CD14-positive monocyte (primary cell): ENCODE measurements at regions not wholly inside any gene's neighbourhood (a gene's known extent, or its start where the extent isn't known, plus 50 kb on each side); places are given as distances from the start of the nearest gene placed in this dataset.

Experiments
- DNase-seq, 3 donors: peaks; one replicate each; pipeline ENCODE4 v3.0.0-alpha.2; 2011 to 2022
- H2AFZ ChIP-seq: 2 replicates; pipeline ENCODE4 v1.6.0; 2012; ENCODE audit warnings: mild to moderate bottlenecking, low read depth, low read length, inconsistent platforms; ENCODE audit not compliant: insufficient read depth, poor library complexity, severe bottlenecking
- H3K27ac ChIP-seq, 2 donors: 1 replicate in 1 of 2; 2 replicates in 1 of 2; pipeline ENCODE4 v1.5.1; 2012 to 2013; ENCODE audit warnings: low read length in 2 of 2, control low read depth in 1 of 2, inconsistent platforms in 1 of 2, low read depth in 1 of 2, mild to moderate bottlenecking in 1 of 2
- H3K27me3 ChIP-seq, 2 donors: one replicate each; pipeline versions ENCODE4 v1.6.0 to v1.6.1; 2011 to 2013; ENCODE audit warnings: low read length in 2 of 2; ENCODE audit not compliant: control insufficient read depth in 2 of 2, insufficient read depth in 2 of 2
- H3K36me3 ChIP-seq, 2 donors: replicated peaks in 1 of 2; 1 replicate in 1 of 2; 2 replicates in 1 of 2; pipeline versions ENCODE4 v1.5.1 to v1.6.1; 2012 to 2013; ENCODE audit warnings: low read length in 2 of 2, control low read depth in 1 of 2, inconsistent platforms in 1 of 2, mild to moderate bottlenecking in 1 of 2; ENCODE audit not compliant: insufficient read depth in 2 of 2, control insufficient read depth in 1 of 2
- H3K4me1 ChIP-seq, 2 donors: 1 replicate in 1 of 2; 2 replicates in 1 of 2; pipeline versions ENCODE4 v1.5.1 to v1.6.1; 2012 to 2013; ENCODE audit warnings: low read length in 2 of 2, control low read depth in 1 of 2, inconsistent platforms in 1 of 2, mild to moderate bottlenecking in 1 of 2, moderate library complexity in 1 of 2; ENCODE audit not compliant: insufficient read depth in 2 of 2, control insufficient read depth in 1 of 2
- H3K4me2 ChIP-seq: replicated peaks from 2 replicates; pipeline ENCODE3; 2012; ENCODE audit warnings: low read length, moderate library complexity, mild to moderate bottlenecking; ENCODE audit not compliant: poor library complexity, severe bottlenecking; ENCODE audit errors: extremely low read depth
- H3K4me3 ChIP-seq, 3 experiments: fragments of 200-600 bp in 1 of 3; sonication (generic) in 1 of 3; replicated peaks in 1 of 3; 1 replicate in 2 of 3; 2 replicates in 1 of 3; pipeline ENCODE4 v1.5.1; 2011 to 2013; ENCODE audit warnings: low read length in 3 of 3, mild to moderate bottlenecking in 3 of 3, control low read depth in 2 of 3, low read depth in 2 of 3, inconsistent platforms in 1 of 3, moderate library complexity in 1 of 3
- H3K79me2 ChIP-seq: 2 replicates; pipeline ENCODE4 v1.6.0; 2012; ENCODE audit warnings: mild to moderate bottlenecking, control low read depth, inconsistent platforms, low read length, moderate library complexity; ENCODE audit not compliant: insufficient read depth
- H3K9ac ChIP-seq: 2 replicates; pipeline ENCODE4 v1.6.0; 2017; ENCODE audit warnings: low read length, mild to moderate bottlenecking; ENCODE audit not compliant: insufficient read depth, poor library complexity, severe bottlenecking
- H3K9me3 ChIP-seq, 2 donors: replicated peaks in 1 of 2; 1 replicate in 1 of 2; 2 replicates in 1 of 2; pipeline versions ENCODE4 v1.5.1 to v1.6.1; 2012 to 2013; ENCODE audit warnings: low read length in 2 of 2, control low read depth in 1 of 2; ENCODE audit not compliant: control insufficient read depth in 1 of 2, insufficient read depth in 1 of 2
- H4K20me1 ChIP-seq: 2 replicates; pipeline ENCODE4 v1.6.0; 2012; ENCODE audit warnings: mild to moderate bottlenecking, low read length, control low read depth, moderate library complexity; ENCODE audit not compliant: insufficient read depth
- H3K27ac Mint-ChIP-seq, 7 donors: one replicate each; pipeline ENCODE4 v1.8.0; 2020; ENCODE audit warnings: mild to moderate bottlenecking in 7 of 7, mixed read lengths in 7 of 7, moderate library complexity in 6 of 7, inconsistent platforms in 2 of 7
- H3K27me3 Mint-ChIP-seq, 3 donors: one replicate each; pipeline ENCODE4 v1.8.0; 2021 to 2022; ENCODE audit warnings: low read depth in 3 of 3, mild to moderate bottlenecking in 3 of 3, mixed read lengths in 3 of 3, moderate library complexity in 3 of 3, inconsistent platforms in 1 of 3
- H3K36me3 Mint-ChIP-seq, 2 donors: one replicate each; pipeline ENCODE4 v1.8.0; 2020; ENCODE audit warnings: mixed read lengths in 2 of 2, inconsistent platforms in 1 of 2, mild to moderate bottlenecking in 1 of 2
- H3K4me1 Mint-ChIP-seq: one replicate; pipeline ENCODE4 v1.8.0; 2020; ENCODE audit warnings: mild to moderate bottlenecking, mixed read lengths
- H3K4me3 Mint-ChIP-seq, 2 donors: one replicate each; pipeline ENCODE4 v1.8.0; 2020; ENCODE audit warnings: mild to moderate bottlenecking in 2 of 2, mixed read lengths in 2 of 2, moderate library complexity in 1 of 2
- H3K9me3 Mint-ChIP-seq, 7 donors: one replicate each; pipeline ENCODE4 v1.8.0; 2020 to 2022; ENCODE audit warnings: mixed read lengths in 7 of 7, mild to moderate bottlenecking in 6 of 7, moderate library complexity in 6 of 7, inconsistent platforms in 2 of 7
- WGBS: methylation state at CpG from one replicate; pipeline ENCODE4 v1.1.5; 2013; ENCODE audit warnings: missing lambda C conversion rate; ENCODE audit not compliant: insufficient coverage; 5-methylcytosine and 5-hydroxymethylcytosine counted together
- intact Hi-C, 2 donors: fragments of 100-400 bp; cut with micrococcal nuclease; formaldehyde crosslinking; loops; one replicate each; pipeline versions ENCODE4 v1.15.0 to v1.15.1; 2023
- TF ChIP-seq, protein P1 (sequence below): fragments of 200-600 bp; IDR thresholded peaks from one replicate; pipeline ENCODE4 v1.8.0; 2022; ENCODE audit warnings: antibody characterized with exemption, mild to moderate bottlenecking

DNA sequence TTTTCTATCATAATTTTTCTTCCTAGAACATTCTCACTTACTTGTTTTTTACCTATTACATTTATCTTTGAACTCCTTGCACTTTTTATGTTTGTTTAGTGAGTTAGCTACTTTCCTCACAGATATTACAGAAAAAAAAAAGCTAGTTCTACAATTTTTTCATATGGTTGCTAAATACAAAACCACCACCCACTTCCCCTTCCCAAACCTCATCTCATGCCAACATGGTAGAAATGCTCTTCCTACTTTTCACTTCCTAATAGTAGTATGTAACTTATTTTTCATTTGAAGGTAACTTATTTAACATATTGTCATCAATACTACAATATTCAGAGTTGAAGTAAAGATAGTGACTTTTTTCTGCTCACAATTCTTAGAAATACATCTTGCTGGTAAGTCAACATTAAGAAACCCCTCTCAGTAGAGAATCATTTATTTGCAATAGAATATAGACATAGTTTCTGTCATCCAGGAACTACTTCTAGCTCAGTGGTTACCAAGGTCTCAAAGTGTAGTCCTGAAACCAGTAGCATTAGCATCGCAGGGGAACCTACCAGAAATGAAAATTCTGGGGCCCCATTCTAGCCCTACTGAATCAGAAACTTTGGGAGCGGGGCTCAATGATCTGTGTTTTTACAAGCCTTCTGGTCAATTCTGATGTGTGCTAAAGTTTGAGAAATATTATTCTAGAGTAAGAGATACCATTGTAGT is 1124.6 kb downstream of the DTWD2 start:
- Histone ChIP-seq H3K27me3 (no peaks in the 10 kb centered on the region), H3K36me3 (no peaks in the 10 kb centered on the region), H3K4me3 (peak overlapping the region in 1 of 3 experiments; percentile 54), H3K9me3 (no peaks in the 10 kb centered on the region), H3K4me2 (peak overlapping the region; percentile 54), H3K9ac (no peak overlapping the region), H3K27ac (peak overlapping the region; percentile 10 to 85), H3K4me1 (peaks cover 42 to 63% of the 10 kb centered on the region in 2 donors), H3K79me2 (no peaks in the 10 kb centered on the region), H4K20me1 (no peaks in the 10 kb centered on the region), H2AFZ (no peak overlapping the region)
- Mint-ChIP-seq H3K4me1 (peaks cover 43% of the 10 kb centered on the region), H3K27ac (peak overlapping the region; percentile 54 to 81 (median 77)), H3K4me3 (peak overlapping the region in 1 of 2 donors; percentile 70), H3K36me3 (no peaks in the 10 kb centered on the region), H3K9me3 (no peaks in the 10 kb centered on the region), H3K27me3 (no peaks in the 10 kb centered on the region)
- TF ChIP-seq, protein P1, sequence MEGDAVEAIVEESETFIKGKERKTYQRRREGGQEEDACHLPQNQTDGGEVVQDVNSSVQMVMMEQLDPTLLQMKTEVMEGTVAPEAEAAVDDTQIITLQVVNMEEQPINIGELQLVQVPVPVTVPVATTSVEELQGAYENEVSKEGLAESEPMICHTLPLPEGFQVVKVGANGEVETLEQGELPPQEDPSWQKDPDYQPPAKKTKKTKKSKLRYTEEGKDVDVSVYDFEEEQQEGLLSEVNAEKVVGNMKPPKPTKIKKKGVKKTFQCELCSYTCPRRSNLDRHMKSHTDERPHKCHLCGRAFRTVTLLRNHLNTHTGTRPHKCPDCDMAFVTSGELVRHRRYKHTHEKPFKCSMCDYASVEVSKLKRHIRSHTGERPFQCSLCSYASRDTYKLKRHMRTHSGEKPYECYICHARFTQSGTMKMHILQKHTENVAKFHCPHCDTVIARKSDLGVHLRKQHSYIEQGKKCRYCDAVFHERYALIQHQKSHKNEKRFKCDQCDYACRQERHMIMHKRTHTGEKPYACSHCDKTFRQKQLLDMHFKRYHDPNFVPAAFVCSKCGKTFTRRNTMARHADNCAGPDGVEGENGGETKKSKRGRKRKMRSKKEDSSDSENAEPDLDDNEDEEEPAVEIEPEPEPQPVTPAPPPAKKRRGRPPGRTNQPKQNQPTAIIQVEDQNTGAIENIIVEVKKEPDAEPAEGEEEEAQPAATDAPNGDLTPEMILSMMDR: no peak
- WGBS: 64% methylated on average over 2 of the region's 2 CpGs
- intact Hi-C loops: no loop called here
- DNase-seq: peak; percentile 55 to 77 (median 63)

DNA sequence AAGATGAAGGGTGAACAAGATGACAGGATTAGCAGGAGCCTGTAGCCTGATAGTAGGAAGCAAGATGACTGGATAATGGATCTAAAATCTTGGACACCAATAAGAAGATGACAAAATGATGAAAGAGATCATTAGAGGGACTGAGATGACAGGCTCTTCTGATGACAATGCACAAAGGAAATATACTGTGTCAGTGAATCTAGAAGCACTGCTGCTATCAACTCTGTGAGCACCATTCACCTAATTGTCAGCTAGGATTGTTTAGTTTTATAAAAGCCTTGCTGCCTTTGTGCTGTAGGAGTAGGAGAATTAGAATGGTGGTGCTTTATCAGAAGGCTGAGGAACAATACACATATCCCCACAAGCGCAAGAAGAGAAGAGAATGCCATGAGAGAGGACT is 1127.8 kb downstream of the DTWD2 start:
- Mint-ChIP-seq H3K27ac (no peak overlapping the region), H3K4me1 (peaks cover 50% of the 10 kb centered on the region), H3K36me3 (no peaks in the 10 kb centered on the region), H3K9me3 (peaks cover 0 to 5% (median 0%) of the 10 kb centered on the region in 7 donors), H3K27me3 (no peaks in the 10 kb centered on the region), H3K4me3 (no peak overlapping the region)
- H3K4me1 ChIP-seq: peaks cover 52 to 71% of the 10 kb centered on the region in 2 donors
- no peaks in the 10 kb centered on the region for H4K20me1 ChIP-seq
- no peaks in the 10 kb centered on the region for H3K36me3 ChIP-seq
- H3K4me2 ChIP-seq: no peak overlapping the region
- WGBS: no CpG with 5 or more reads among the region's 1 CpG
- TF ChIP-seq, protein P1: no peak
- H3K27me3 ChIP-seq: no peaks in the 10 kb centered on the region
- intact Hi-C loops: no loop called here
- H3K4me3 ChIP-seq: no peak overlapping the region
- peak overlapping the region; percentile 6 for H2AFZ ChIP-seq
- H3K9ac ChIP-seq: no peak overlapping the region
- no peaks in the 10 kb centered on the region for H3K9me3 ChIP-seq
- DNase-seq: no peak
- peak overlapping the region in 1 of 2 donors; percentile 73 for H3K27ac ChIP-seq
- H3K79me2 ChIP-seq: no peaks in the 10 kb centered on the region
